HepG2 (cell line): ENCODE measurements at regions not wholly inside any gene's neighbourhood (a gene's known extent, or its start where the extent isn't known, plus 50 kb on each side); places are given as distances from the start of the nearest gene placed in this dataset.

ENCODE experiments used
- ATAC-seq: fragments of 200-7000 bp; cut with Tn5 transposase; 3 replicates; pipeline ENCODE4 v1.9.1; 2020; ENCODE audit warnings: mild to moderate bottlenecking, moderate library complexity
- BruUV-seq: library from RNA; stranded (reverse); fragments of 400-500 nt; replicated peaks from 2 replicates; lab custom pipeline; 2021; lab: Mats Ljungman, UMichigan
- CTCF ChIA-PET: fragments of 300-600 bp; formaldehyde crosslinking; extraction: SDS; loops from one replicate; lab custom pipeline; 2021; ENCODE audit warnings: low total read pairs, inconsistent platforms, low intra/inter-chr PET ratio; lab: Yijun Ruan, JAX
- POLR2A ChIA-PET: fragments of 350-600 bp; sonication (Branson Sonifier 250); formaldehyde crosslinking; loops from one replicate; lab custom pipeline; 2020; ENCODE audit warnings: antibody characterized with exemption, inconsistent platforms; lab: Yijun Ruan, JAX
- DNase-seq: peaks from one replicate; pipeline ENCODE4 v3.0.0-alpha.2; 2015; ENCODE audit warnings: low spot score
- FAIRE-seq: peaks from 3 replicates; lab custom pipeline; 2011; peaks lifted over from hg19 to GRCh38; lab: Jason Lieb, UNC
- H2AFZ ChIP-seq: one replicate; pipeline ENCODE4 v1.6.1; 2011; ENCODE audit warnings: low read length, inconsistent platforms
- H3K27ac ChIP-seq: fragments of 300-600 bp; 3 replicates; pipeline ENCODE4 v1.8.0; 2011; ENCODE audit warnings: mixed run types, mild to moderate bottlenecking, mixed read lengths, low read length, inconsistent platforms; ENCODE audit not compliant: insufficient read depth; ENCODE audit errors: extremely low read length
- H3K27me3 ChIP-seq, 2 experiments: fragments of 200-600 bp in 1 of 2; 2 replicates in 1 of 2; 3 replicates in 1 of 2; pipeline versions ENCODE4 v1.6.0 to v1.8.0; 2011; ENCODE audit warnings: low read length in 2 of 2, mild to moderate bottlenecking in 2 of 2, moderate library complexity in 2 of 2, inconsistent platforms in 1 of 2; ENCODE audit not compliant: insufficient read depth in 2 of 2, control insufficient read depth in 1 of 2
- H3K36me3 ChIP-seq, 2 experiments: fragments of 200-600 bp in 1 of 2; replicated peaks in 1 of 2; 2 replicates in 1 of 2; 3 replicates in 1 of 2; pipeline versions ENCODE4 v1.5.1 to v1.8.0; 2011; ENCODE audit warnings: low read length in 2 of 2, inconsistent platforms in 1 of 2; ENCODE audit not compliant: insufficient read depth in 2 of 2, control insufficient read depth in 1 of 2
- H3K4me1 ChIP-seq: 2 replicates; pipeline ENCODE4 v1.5.1; 2012; ENCODE audit warnings: low read length, inconsistent platforms; ENCODE audit not compliant: insufficient read depth
- H3K4me2 ChIP-seq: 2 replicates; pipeline ENCODE4 v1.6.0; 2011; ENCODE audit warnings: low read depth, low read length, inconsistent platforms
- H3K4me3 ChIP-seq, 3 experiments: fragments of 200-600 bp in 1 of 3; sonication (generic), shearing (Covaris generic) in 1 of 3; replicated peaks in 1 of 3; 2 replicates each; pipeline ENCODE4 v1.5.1; 2011 to 2016; ENCODE audit warnings: low read length in 3 of 3, inconsistent platforms in 2 of 3, low read depth in 2 of 3, mild to moderate bottlenecking in 2 of 3, control low read depth in 1 of 3, mixed read lengths in 1 of 3; ENCODE audit not compliant: insufficient read depth in 1 of 3
- H3K79me2 ChIP-seq: one replicate; pipeline ENCODE4 v1.6.1; 2011; ENCODE audit warnings: low read length, inconsistent platforms; ENCODE audit not compliant: insufficient read depth
- H3K9ac ChIP-seq: 2 replicates; pipeline ENCODE4 v1.6.0; 2011; ENCODE audit warnings: mild to moderate bottlenecking, low read depth, low read length, inconsistent platforms; ENCODE audit not compliant: insufficient read depth
- H3K9me3 ChIP-seq: 2 replicates; pipeline ENCODE4 v1.5.1; 2012; ENCODE audit warnings: mild to moderate bottlenecking, low read length
- H4K20me1 ChIP-seq: 2 replicates; pipeline ENCODE4 v1.6.0; 2011; ENCODE audit warnings: inconsistent platforms, mild to moderate bottlenecking, low read length, moderate library complexity; ENCODE audit not compliant: insufficient read depth
- ATF7 ChIP-seq, 2 experiments: fragments of 450-650 bp in 1 of 2; sonication (generic) in 1 of 2; formaldehyde crosslinking in 1 of 2; IDR thresholded peaks; 2 replicates each; pipeline versions ENCODE4 v1.4.0 to v1.6.1; 2016 to 2020; ENCODE audit warnings: antibody characterized with exemption in 1 of 2, mild to moderate bottlenecking in 1 of 2, missing genetic modification reagents in 1 of 2
- MAFK ChIP-seq, 2 experiments: IDR thresholded peaks in 1 of 2; conservative IDR thresholded peaks in 1 of 2; 2 replicates each; pipeline ENCODE4 v1.6.1; 2011; ENCODE audit warnings: improper control_type of control experiment in 2 of 2, low read length in 2 of 2
- SMARCE1 ChIP-seq: fragments of 450-650 bp; IDR thresholded peaks from 2 replicates; pipeline ENCODE4 v1.6.1; 2017; ENCODE audit warnings: borderline replicate concordance
- ZNF510 ChIP-seq: sonication (generic); formaldehyde crosslinking; IDR thresholded peaks from 2 replicates; pipeline ENCODE4 v1.4.0; 2020; ENCODE audit warnings: low read depth, mild to moderate bottlenecking, missing genetic modification reagents
- WGBS: methylation state at CpG from one replicate; pipeline ENCODE4 v1.1.6; 2017; ENCODE audit warnings: low lambda C conversion rate; 5-methylcytosine and 5-hydroxymethylcytosine counted together
- in situ Hi-C: cut with HindIII; loops from 2 replicates; pipeline ENCODE4 v1.10.0; 2017; ENCODE audit warnings: low pct_unique_long_range_greater_than_20kb; ENCODE audit not compliant: extremely low pct_ligation_motif_present
- intact Hi-C: fragments of 100-400 bp; cut with micrococcal nuclease; formaldehyde crosslinking; loops from one replicate; pipeline ENCODE4 v1.10.0; 2022; ENCODE audit not compliant: unreplicated experiment

GRCh38 chr2:46241344-46241743 lies 55.9 kb upstream of the EPAS1 start:
- ATAC-seq = no peak
- H3K4me1 ChIP-seq = peaks cover 15% of the 10 kb centered on the region
- no peak overlapping the region for H3K4me3 ChIP-seq
- ChIA-PET CTCF (no interaction called here), POLR2A (no interaction called here)
- no peak for DNase-seq
- intact Hi-C loops = no loop called here
- FAIRE-seq = no peak
- WGBS = 0% methylated on average over 2 of the region's 2 CpGs
- H3K9ac ChIP-seq = no peak overlapping the region
- H3K36me3 ChIP-seq = no peaks in the 10 kb centered on the region
- in situ Hi-C loops = no loop called here
- no peaks in the 10 kb centered on the region for H4K20me1 ChIP-seq
- no peak overlapping the region for H2AFZ ChIP-seq
- H3K4me2 ChIP-seq = no peak overlapping the region
- H3K79me2 ChIP-seq = no peaks in the 10 kb centered on the region
- H3K9me3 ChIP-seq = no peaks in the 10 kb centered on the region
- TF ChIP-seq ATF7 (IDR thresholded peaks at IDR 0.05) (peak; percentile 63), ATF7 (CRISPR knock-in tag; IDR thresholded peaks at IDR 0.05) (no peak), ZNF510 (CRISPR knock-in tag) (no peak)
- peaks cover 1 to 5% of the 10 kb centered on the region in 2 experiments; a peak in 3 of 5 replicates for H3K27me3 ChIP-seq
- no peak overlapping the region for H3K27ac ChIP-seq
- no TSS peak for BruUV-seq

GRCh38 chr2:46245869-46246268 lies 51.3 kb upstream of the EPAS1 start:
- ChIA-PET CTCF (no interaction called here), POLR2A (no interaction called here)
- Histone ChIP-seq H3K9me3 (peaks cover 4% of the 10 kb centered on the region; the same call in 1 of the 2 replicates), H4K20me1 (no peaks in the 10 kb centered on the region), H3K79me2 (no peaks in the 10 kb centered on the region), H3K4me1 (no peaks in the 10 kb centered on the region), H3K27me3 (peaks cover 0 to 1% of the 10 kb centered on the region in 2 experiments; a peak in 2 of 5 replicates), H2AFZ (no peak overlapping the region), H3K27ac (no peak overlapping the region), H3K4me3 (no peak overlapping the region), H3K9ac (no peak overlapping the region), H3K36me3 (no peaks in the 10 kb centered on the region), H3K4me2 (no peak overlapping the region)
- no peak for DNase-seq
- TF ChIP-seq SMARCE1 (no peak), MAFK (conservative IDR thresholded peaks at IDR 0.05 in 1 of 2, IDR thresholded peaks at IDR 0.05 in 1 of 2; ENCODE audit: low read length in 2 of 2) (peak in 1 of 2 experiments; percentile 34; a peak in 1 of 4 replicates)
- WGBS = 80% methylated on average over 7 of the region's 7 CpGs
- FAIRE-seq = no peak
- intact Hi-C loops (no loop called here), in situ Hi-C loops (no loop called here)
- no TSS peak for BruUV-seq
- ATAC-seq = no peak
